ENCODE measurements at regions not wholly inside any gene's neighbourhood (a gene's known extent, or its start where the extent isn't known, plus 50 kb on each side); places are given as distances from the start of the nearest gene placed in this dataset.

GRCh38 chr22:22982616-22983015 is 87.7 kb upstream of the GNAZ start:
- H3K27ac ChIP-seq: no peak overlapping the region
- H3K9ac ChIP-seq: no peak overlapping the region
- H4K20me1 ChIP-seq (ENCODE audit: insufficient read depth): no peaks in the 10 kb centered on the region
- peaks cover 45% of the 10 kb centered on the region for H3K4me1 ChIP-seq (ENCODE audit: low read depth, poor library complexity, severe bottlenecking)
- H2AFZ ChIP-seq (ENCODE audit: low read depth): no peak overlapping the region
- H3K36me3 ChIP-seq (ENCODE audit: insufficient read depth): no peaks in the 10 kb centered on the region
- no peak for TF ChIP-seq CTCF (conservative IDR thresholded peaks at IDR 0.05; ENCODE audit: low read depth, low read length)
- peak overlapping the region; percentile 22; the same call in 1 of the 2 replicates for H3K4me2 ChIP-seq
- H3K4me3 ChIP-seq (IDR thresholded peaks at IDR 0.05; ENCODE audit: insufficient read depth, low read depth, low read length): no peak overlapping the region
- H3K27me3 ChIP-seq (ENCODE audit: insufficient read depth, low read depth): no peaks in the 10 kb centered on the region
- no peaks in the 10 kb centered on the region for H3K79me2 ChIP-seq (ENCODE audit: insufficient read depth, low read depth)

- no peak overlapping the region for H3K4me3 ChIP-seq (IDR thresholded peaks at IDR 0.05; ENCODE audit: insufficient read depth, low read depth, low read length)
- H3K4me2 ChIP-seq: peak overlapping the region; percentile 22; the same call in 1 of the 2 replicates
- H3K79me2 ChIP-seq (ENCODE audit: insufficient read depth, low read depth): no peaks in the 10 kb centered on the region
- no peaks in the 10 kb centered on the region for H3K36me3 ChIP-seq (ENCODE audit: insufficient read depth)
- TF ChIP-seq CTCF (conservative IDR thresholded peaks at IDR 0.05; ENCODE audit: low read depth, low read length): no peak
- no peak overlapping the region for H3K27ac ChIP-seq
- no peak overlapping the region for H2AFZ ChIP-seq (ENCODE audit: low read depth)
- peaks cover 50% of the 10 kb centered on the region for H3K4me1 ChIP-seq (ENCODE audit: low read depth, poor library complexity, severe bottlenecking)
- H4K20me1 ChIP-seq (ENCODE audit: insufficient read depth): no peaks in the 10 kb centered on the region
- H3K9ac ChIP-seq: no peak overlapping the region
- H3K27me3 ChIP-seq (ENCODE audit: insufficient read depth, low read depth): no peaks in the 10 kb centered on the region
These were observed 87.2 kb upstream of the GNAZ start for GRCh38 chr22:22983123-22983522.

- Histone ChIP-seq H3K4me2 (no peak overlapping the region), H3K27me3 (ENCODE audit: insufficient read depth, low read depth) (no peaks in the 10 kb centered on the region), H2AFZ (ENCODE audit: low read depth) (no peak overlapping the region), H3K9ac (no peak overlapping the region), H3K79me2 (ENCODE audit: insufficient read depth, low read depth) (no peaks in the 10 kb centered on the region), H3K36me3 (ENCODE audit: insufficient read depth) (no peaks in the 10 kb centered on the region), H3K4me1 (ENCODE audit: low read depth, poor library complexity, severe bottlenecking) (peaks cover 57% of the 10 kb centered on the region), H4K20me1 (ENCODE audit: insufficient read depth) (no peaks in the 10 kb centered on the region), H3K4me3 (IDR thresholded peaks at IDR 0.05; ENCODE audit: insufficient read depth, low read depth, low read length) (no peak overlapping the region), H3K27ac (no peak overlapping the region)
- TF ChIP-seq CTCF (conservative IDR thresholded peaks at IDR 0.05; ENCODE audit: low read depth, low read length): no peak
These were observed 86.5 kb upstream of the GNAZ start for GRCh38 chr22:22983816-22984215.

GRCh38 chr22:22984967-22985366 is 85.4 kb upstream of the GNAZ start:
- no peak overlapping the region for H3K9ac ChIP-seq

More at GRCh38 chr22:22984967-22985366, 85.4 kb upstream of the GNAZ start:
- no peak overlapping the region for H2AFZ ChIP-seq (ENCODE audit: low read depth)
- TF ChIP-seq CTCF (conservative IDR thresholded peaks at IDR 0.05; ENCODE audit: low read depth, low read length): no peak
- no peak overlapping the region for H3K27ac ChIP-seq
- H3K27me3 ChIP-seq (ENCODE audit: insufficient read depth, low read depth): no peaks in the 10 kb centered on the region
- no peaks in the 10 kb centered on the region for H4K20me1 ChIP-seq (ENCODE audit: insufficient read depth)
- no peaks in the 10 kb centered on the region for H3K79me2 ChIP-seq (ENCODE audit: insufficient read depth, low read depth)
- peaks cover 68% of the 10 kb centered on the region for H3K4me1 ChIP-seq (ENCODE audit: low read depth, poor library complexity, severe bottlenecking)
- H3K36me3 ChIP-seq (ENCODE audit: insufficient read depth): no peaks in the 10 kb centered on the region
- H3K4me2 ChIP-seq: no peak overlapping the region
- no peak overlapping the region for H3K4me3 ChIP-seq (IDR thresholded peaks at IDR 0.05; ENCODE audit: insufficient read depth, low read depth, low read length)
